ENCODE measurements at regions not wholly inside any gene's neighbourhood (a gene's known extent, or its start where the extent isn't known, plus 50 kb on each side); places are given as distances from the start of the nearest gene placed in this dataset.

DNA sequence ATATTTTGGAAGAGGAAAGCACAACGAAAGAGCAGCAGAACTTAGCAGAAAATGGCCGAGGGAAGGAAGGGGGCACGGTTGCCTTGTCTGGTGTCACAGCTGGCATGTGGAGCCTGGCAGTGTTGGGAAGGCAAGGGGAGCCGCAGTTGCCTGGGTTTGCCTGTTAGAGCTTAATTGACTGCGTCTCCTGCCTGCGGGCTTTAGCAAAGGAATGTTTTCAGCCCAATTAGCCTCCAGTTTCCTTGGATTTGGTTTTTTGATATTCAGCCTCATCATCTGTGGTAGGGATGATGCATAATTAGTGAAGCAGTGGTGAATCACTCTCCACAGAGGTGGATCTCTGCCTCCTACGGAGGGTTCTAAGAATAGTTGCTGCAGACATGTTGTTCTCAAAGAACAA is 832.6 kb downstream of the QKI start:
- no peak for DNase-seq (ENCODE audit: low read depth, low spot score)
- no peak overlapping the region for H3K4me3 ChIP-seq (ENCODE audit: low read length)

- DNase-seq (ENCODE audit: low read depth, low spot score), result no peak
- no peak overlapping the region for H3K4me3 ChIP-seq (ENCODE audit: low read length)
These were observed 831.6 kb downstream of the QKI start for GRCh38 chr6:164246082-164246481.

- H3K4me3 ChIP-seq (ENCODE audit: low read length), result no peak overlapping the region
- DNase-seq (ENCODE audit: low read depth, low spot score), result no peak
These were observed 829.4 kb downstream of the QKI start for GRCh38 chr6:164243949-164244348.

DNA sequence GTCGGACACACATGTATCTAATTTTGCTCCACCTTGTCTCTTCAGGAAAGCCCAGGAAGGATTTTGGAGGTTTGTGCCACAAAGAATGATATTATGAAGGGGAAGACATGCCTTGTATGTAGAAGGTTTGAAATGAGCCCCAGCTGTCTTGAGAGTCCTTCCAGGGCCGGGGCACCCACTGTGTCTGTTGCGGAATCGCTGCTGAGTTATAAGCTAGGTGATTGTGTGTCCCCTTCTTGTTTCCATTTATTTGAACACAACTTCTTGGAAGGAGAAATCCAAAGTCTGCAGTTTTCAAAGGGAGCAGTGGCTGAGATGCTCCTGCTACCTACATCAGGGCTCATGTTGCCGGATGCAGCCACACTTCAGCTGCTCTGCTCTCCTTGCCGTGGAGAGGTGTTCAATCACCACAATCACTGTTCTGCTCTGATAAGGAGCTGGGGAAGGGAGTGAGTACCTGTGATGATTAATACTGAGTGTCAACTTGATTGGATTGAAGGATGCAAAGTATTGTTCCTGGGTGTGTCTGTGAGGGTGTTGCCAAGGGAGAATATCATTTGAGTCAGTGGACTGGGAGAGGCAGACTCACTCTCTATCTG is 828.6 kb downstream of the QKI start:
- DNase-seq (ENCODE audit: low read depth, low spot score), result no peak

GRCh38 chr6:164230804-164231203 is 816.3 kb downstream of the QKI start:
- H3K4me3 ChIP-seq (ENCODE audit: low read length), result no peak overlapping the region
- DNase-seq (ENCODE audit: low read depth, low spot score), result no peak

More for the DNA sequence above, 828.6 kb downstream of the QKI start:
- no peak overlapping the region for H3K4me3 ChIP-seq (ENCODE audit: low read length)

GRCh38 chr6:164230259-164230658 is 815.7 kb downstream of the QKI start:
- no peak overlapping the region for H3K4me3 ChIP-seq (ENCODE audit: low read length)
- DNase-seq (ENCODE audit: low read depth, low spot score), result no peak

DNA sequence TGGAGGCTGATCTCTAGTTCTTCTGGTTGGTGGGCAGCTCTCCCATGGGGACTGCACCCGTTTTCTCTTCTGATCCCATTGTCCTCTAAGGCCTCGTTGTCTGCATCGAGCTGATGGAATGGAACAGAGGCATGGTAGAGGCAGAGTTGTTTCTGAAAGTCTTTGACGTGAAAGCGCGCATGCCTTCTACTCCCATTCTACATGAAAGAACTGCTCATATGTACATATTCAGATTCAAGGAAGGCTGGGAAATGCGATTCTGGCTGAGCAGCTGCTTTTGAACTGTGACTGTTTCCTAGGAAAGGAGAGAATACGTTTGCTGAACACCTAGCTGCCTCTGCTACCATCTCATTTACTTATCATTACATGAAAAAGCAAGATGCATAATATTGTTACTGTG is 815.2 kb downstream of the QKI start:
- DNase-seq (ENCODE audit: low read depth, low spot score), result no peak
- no peak overlapping the region for H3K4me3 ChIP-seq (ENCODE audit: low read length)

DNA sequence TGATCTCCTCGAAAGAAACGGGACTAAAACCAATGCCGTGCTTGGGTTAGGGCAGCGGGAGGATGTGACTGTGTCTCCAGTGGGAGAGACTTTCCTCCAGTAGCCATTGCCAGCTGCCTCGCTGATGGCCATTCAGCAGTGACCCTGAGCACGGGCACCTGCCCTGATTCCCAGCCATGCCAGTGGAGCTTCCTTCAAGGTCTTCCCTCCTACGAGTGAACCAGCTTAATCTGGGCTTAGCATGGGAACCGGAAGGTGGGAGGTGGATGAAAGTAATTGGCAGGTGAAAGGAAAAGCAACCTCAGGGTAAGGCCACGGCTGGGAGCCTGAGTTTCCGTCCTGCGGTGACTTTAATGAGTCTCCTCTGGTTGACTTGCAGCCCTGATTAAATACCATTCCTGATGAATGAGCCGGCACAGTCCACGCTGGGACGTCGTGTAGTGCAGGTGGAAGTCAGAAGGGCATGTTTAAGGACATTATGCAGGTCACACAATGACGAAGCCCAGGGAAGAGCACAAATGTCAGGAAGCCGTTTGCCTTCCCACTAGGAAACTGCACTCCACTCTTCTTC is 813.5 kb downstream of the QKI start:
- H3K4me3 ChIP-seq (ENCODE audit: low read length), result no peak overlapping the region
- DNase-seq (ENCODE audit: low read depth, low spot score), result no peak

- DNase-seq (ENCODE audit: low read depth, low spot score), result no peak
- no peak overlapping the region for H3K4me3 ChIP-seq (ENCODE audit: low read length)
These were observed 802.3 kb downstream of the QKI start for GRCh38 chr6:164216839-164217238.

GRCh38 chr6:164216368-164216767 is 801.9 kb downstream of the QKI start:
- no peak for DNase-seq (ENCODE audit: low read depth, low spot score)
- H3K4me3 ChIP-seq (ENCODE audit: low read length), result no peak overlapping the region

GRCh38 chr6:164214066-164214465 is 799.5 kb downstream of the QKI start:
- no peak for DNase-seq (ENCODE audit: low read depth, low spot score)
- no peak overlapping the region for H3K4me3 ChIP-seq (ENCODE audit: low read length)

- no peak for DNase-seq (ENCODE audit: low read depth, low spot score)
- no peak overlapping the region for H3K4me3 ChIP-seq (ENCODE audit: low read length)
These were observed 796.7 kb downstream of the QKI start for GRCh38 chr6:164211254-164211653.

- no peak overlapping the region for H3K4me3 ChIP-seq (ENCODE audit: low read length)
- no peak for DNase-seq (ENCODE audit: low read depth, low spot score)
These were observed 796.3 kb downstream of the QKI start for GRCh38 chr6:164210783-164211182.

- H3K4me3 ChIP-seq (ENCODE audit: low read length), result no peak overlapping the region
- DNase-seq (ENCODE audit: low read depth, low spot score), result no peak
These were observed 795.8 kb downstream of the QKI start for GRCh38 chr6:164210323-164210722.

GRCh38 chr6:164208371-164208770 is 793.9 kb downstream of the QKI start:
- DNase-seq (ENCODE audit: low read depth, low spot score), result no peak
- no peak overlapping the region for H3K4me3 ChIP-seq (ENCODE audit: low read length)

GRCh38 chr6:164206807-164207423 is 792.4 kb downstream of the QKI start:
- no peak for DNase-seq (ENCODE audit: low read depth, low spot score)
- no peak overlapping the region for H3K4me3 ChIP-seq (ENCODE audit: low read length)

GRCh38 chr6:164200071-164200470 is 785.6 kb downstream of the QKI start:
- DNase-seq (ENCODE audit: low read depth, low spot score), result no peak
- H3K4me3 ChIP-seq (ENCODE audit: low read length), result no peak overlapping the region

DNA sequence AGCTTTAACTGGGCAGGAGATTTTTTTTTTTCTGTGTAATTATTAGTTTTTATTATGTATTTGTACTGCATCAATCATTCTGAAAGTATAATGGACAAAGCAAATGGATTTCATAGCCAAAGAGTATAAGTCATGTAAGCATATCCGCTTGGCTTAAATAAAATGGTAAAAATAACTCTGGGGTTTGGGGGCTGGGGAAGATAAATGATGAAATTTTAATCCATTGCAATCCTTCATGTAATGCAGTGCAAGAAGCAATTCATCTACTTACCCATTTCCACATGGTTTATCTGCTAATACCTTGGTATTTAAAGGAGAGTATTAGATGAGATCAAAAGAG is 781.4 kb downstream of the QKI start:
- no peak for DNase-seq (ENCODE audit: low read depth, low spot score)
- H3K4me3 ChIP-seq (ENCODE audit: low read length), result no peak overlapping the region

DNA sequence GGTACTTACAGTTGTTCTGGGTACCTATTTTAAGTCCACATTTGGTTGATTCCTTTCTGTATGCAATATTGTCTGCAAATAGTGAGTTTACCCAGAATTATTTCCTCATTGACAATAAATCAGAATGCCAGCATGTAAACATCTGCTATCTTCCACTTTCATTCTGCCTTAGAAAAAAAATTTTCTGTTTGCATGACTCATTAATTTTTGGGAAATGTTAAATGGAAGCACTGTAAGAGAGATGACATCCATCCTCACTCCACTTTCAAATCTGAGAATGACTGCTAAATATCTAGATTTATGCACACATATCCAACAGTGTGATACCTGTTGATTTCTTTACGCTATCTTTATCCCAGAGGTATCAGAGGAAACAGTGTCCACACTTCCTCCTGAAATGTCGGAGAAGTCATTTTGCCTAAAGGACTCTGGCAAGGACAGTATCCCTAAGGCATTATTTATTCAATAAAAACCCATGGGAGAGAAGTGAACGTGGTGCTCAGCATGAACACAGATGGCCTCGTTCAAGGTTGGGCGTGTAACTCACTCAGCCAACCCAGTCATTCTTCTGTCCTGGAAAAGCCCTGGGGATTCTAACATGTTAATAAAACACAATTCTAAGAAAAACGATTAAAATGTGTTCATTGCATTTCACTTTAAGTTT is 780.9 kb downstream of the QKI start:
- no peak for DNase-seq (ENCODE audit: low read depth, low spot score)

DNA sequence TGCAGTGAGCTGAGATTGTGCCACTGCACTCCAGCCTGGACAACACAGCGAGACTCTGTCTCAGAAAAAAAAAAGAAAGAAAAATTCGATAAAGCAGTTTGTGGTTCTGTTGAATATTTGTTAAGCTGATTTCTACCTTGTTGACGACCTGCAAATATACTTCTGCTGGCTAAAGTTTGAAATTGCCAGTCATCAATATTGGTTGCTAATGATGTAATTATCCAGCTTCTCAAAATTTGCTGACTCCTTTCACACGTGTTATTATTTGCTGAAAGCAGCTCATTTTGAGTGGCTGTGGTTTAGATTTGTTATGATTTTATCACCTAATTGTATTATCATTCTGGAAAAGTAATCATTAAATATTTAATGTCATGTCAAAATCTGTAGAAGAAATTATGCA is 774.3 kb downstream of the QKI start:
- H3K4me3 ChIP-seq (ENCODE audit: low read length), result no peak overlapping the region
- DNase-seq (ENCODE audit: low read depth, low spot score), result no peak

More for the DNA sequence above, 780.9 kb downstream of the QKI start:
- H3K4me3 ChIP-seq (ENCODE audit: low read length), result no peak overlapping the region

DNA sequence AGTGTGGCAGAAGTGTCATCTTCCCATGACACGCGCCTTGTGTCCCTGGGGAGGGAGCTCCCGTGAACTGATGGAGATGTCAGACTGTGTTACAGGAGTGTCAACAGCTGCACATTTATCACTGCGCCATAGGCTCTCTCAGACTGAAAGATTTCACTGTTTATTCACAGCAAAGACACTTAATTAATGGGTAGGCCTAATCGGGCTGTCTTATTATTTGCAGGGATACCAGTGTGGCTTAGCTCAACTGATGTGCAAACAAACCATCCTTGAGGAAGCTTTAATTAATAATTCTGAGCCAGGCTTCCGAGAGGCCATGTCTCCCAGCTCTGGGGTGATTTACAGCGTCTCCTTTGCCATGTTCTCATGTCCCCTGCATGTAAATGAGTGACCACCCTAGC is 771.0 kb downstream of the QKI start:
- DNase-seq (ENCODE audit: low read depth, low spot score), result no peak
- no peak overlapping the region for H3K4me3 ChIP-seq (ENCODE audit: low read length)
